Adipocyte (in vitro differentiated cells): ENCODE measurements at regions not wholly inside any gene's neighbourhood (a gene's known extent, or its start where the extent isn't known, plus 50 kb on each side); places are given as distances from the start of the nearest gene placed in this dataset.

Source experiments
- DNase-seq: peaks from one replicate; pipeline ENCODE4 v3.0.0-alpha.2; 2015; ENCODE audit warnings: low read depth
- H3K27me3 ChIP-seq: replicated peaks from 2 replicates; pipeline ENCODE4 v1.7.0; 2013; ENCODE audit warnings: mild to moderate bottlenecking, low read length, moderate library complexity; ENCODE audit not compliant: control insufficient read depth, insufficient read depth
- H3K36me3 ChIP-seq: 2 replicates; pipeline ENCODE4 v1.7.0; 2013; ENCODE audit warnings: low read length, mild to moderate bottlenecking, moderate library complexity; ENCODE audit not compliant: control insufficient read depth, insufficient read depth, severe bottlenecking
- H3K4me1 ChIP-seq: 2 replicates; pipeline ENCODE4 v1.7.0; 2013; ENCODE audit warnings: mild to moderate bottlenecking, low read length, moderate library complexity; ENCODE audit not compliant: control insufficient read depth, insufficient read depth
- H3K4me3 ChIP-seq: 2 replicates; pipeline ENCODE4 v1.7.0; 2013; ENCODE audit warnings: mild to moderate bottlenecking, low read length, moderate library complexity
- H3K9ac ChIP-seq: 2 replicates; pipeline ENCODE4 v1.7.0; 2013; ENCODE audit warnings: mild to moderate bottlenecking, low read length, moderate library complexity
- H3K9me3 ChIP-seq: 2 replicates; pipeline ENCODE4 v1.7.0; 2013; ENCODE audit warnings: mild to moderate bottlenecking, low read length, moderate library complexity; ENCODE audit not compliant: control insufficient read depth

DNA sequence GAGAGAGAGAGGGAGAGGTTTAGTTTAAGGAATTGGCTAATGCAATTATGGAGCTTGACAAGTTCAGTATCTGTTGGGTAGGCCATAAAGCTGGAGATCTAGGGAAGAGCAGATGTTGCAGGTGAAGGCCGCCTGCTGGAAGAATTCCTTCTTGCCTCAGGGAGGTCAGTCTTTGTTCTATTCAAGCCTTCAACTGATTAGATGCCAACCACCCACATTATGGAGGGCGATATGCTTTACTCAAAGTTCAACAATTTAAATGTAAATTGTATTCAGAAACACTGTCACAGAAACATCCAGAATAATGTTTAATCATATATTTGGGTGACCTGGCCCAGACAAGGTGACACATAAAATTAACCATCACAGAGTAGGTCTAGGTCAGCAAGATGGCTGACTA lies 51.7 kb upstream of the SSBP2 start:
- H3K27me3 ChIP-seq, result no peaks in the 10 kb centered on the region
- DNase-seq, result no peak
- H3K9me3 ChIP-seq, result peaks cover 19% of the 10 kb centered on the region
- no peaks in the 10 kb centered on the region for H3K4me1 ChIP-seq
- no peak overlapping the region for H3K4me3 ChIP-seq
- H3K9ac ChIP-seq, result no peak overlapping the region
- H3K36me3 ChIP-seq, result no peaks in the 10 kb centered on the region

- Histone ChIP-seq H3K4me3 (no peak overlapping the region), H3K9me3 (peaks cover 13% of the 10 kb centered on the region), H3K4me1 (no peaks in the 10 kb centered on the region), H3K27me3 (no peaks in the 10 kb centered on the region), H3K9ac (no peak overlapping the region), H3K36me3 (no peaks in the 10 kb centered on the region)
- no peak for DNase-seq
These were observed 51.1 kb upstream of the SSBP2 start for GRCh38 chr5:81802020-81802419.

DNA sequence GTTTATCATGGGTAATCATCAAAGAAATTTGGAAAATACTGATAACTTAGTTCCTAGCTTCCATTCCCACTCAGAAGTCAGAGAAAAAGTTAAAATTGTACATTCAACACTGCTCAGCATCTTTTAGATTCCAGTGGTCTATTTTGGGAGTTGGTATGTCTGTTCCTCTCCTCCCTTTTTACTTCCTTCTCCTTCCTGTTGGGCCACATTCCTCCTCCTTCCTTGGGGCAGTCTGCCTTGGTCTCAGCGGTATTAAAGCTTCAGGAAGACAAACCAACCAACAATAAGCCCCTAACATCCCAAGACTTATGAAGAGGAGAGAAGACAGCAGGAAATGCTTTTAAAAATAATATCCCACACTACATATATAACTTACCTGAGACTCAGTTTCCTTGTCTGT lies 49.9 kb upstream of the SSBP2 start:
- H3K9me3 ChIP-seq, result peaks cover under 1% of the 10 kb centered on the region
- no peaks in the 10 kb centered on the region for H3K36me3 ChIP-seq
- H3K4me1 ChIP-seq, result no peaks in the 10 kb centered on the region
- no peak overlapping the region for H3K9ac ChIP-seq
- no peaks in the 10 kb centered on the region for H3K27me3 ChIP-seq
- no peak overlapping the region for H3K4me3 ChIP-seq
- DNase-seq, result peak; percentile 24
